Activated CD8-positive, alpha-beta T cell treated with anti-CD3 and anti-CD28 coated beads for 36 hours (primary cell): ENCODE measurements at regions not wholly inside any gene's neighbourhood (a gene's known extent, or its start where the extent isn't known, plus 50 kb on each side); places are given as distances from the start of the nearest gene placed in this dataset.

ENCODE experiments used
- ATAC-seq: fragments of 200-7000 bp; cut with Tn5 transposase; one replicate; pipeline ENCODE4 v1.10.0; 2021; ENCODE audit warnings: mild to moderate bottlenecking, moderate library complexity
- CTCF ChIA-PET: fragments of 350-600 bp; sonication (Branson Sonifier 250); formaldehyde crosslinking; loops from one replicate; lab custom pipeline; 2021; ENCODE audit warnings: antibody characterized with exemption; lab: Charles Lee
- POLR2A ChIA-PET: fragments of 350-600 bp; sonication (Branson Sonifier 250); formaldehyde crosslinking; loops from one replicate; lab custom pipeline; 2021; ENCODE audit warnings: antibody characterized with exemption; lab: Charles Lee
- DNase-seq: peaks from one replicate; pipeline ENCODE4 v3.0.0-alpha.2; 2020
- H3K27ac Mint-ChIP-seq: one replicate; pipeline ENCODE4 v1.8.0; 2021; ENCODE audit warnings: mild to moderate bottlenecking, mixed read lengths
- H3K27me3 Mint-ChIP-seq: one replicate; pipeline ENCODE4 v1.8.0; 2021; ENCODE audit warnings: mixed read lengths
- H3K36me3 Mint-ChIP-seq: one replicate; pipeline ENCODE4 v1.8.0; 2021; ENCODE audit warnings: low read depth, mixed read lengths
- H3K4me1 Mint-ChIP-seq: one replicate; pipeline ENCODE4 v1.8.0; 2021; ENCODE audit warnings: low read depth, mixed read lengths
- H3K4me3 Mint-ChIP-seq: one replicate; pipeline ENCODE4 v1.8.0; 2021; ENCODE audit warnings: mild to moderate bottlenecking, moderate library complexity, mixed read lengths
- H3K9me3 Mint-ChIP-seq: one replicate; pipeline ENCODE4 v1.8.0; 2021; ENCODE audit warnings: mixed read lengths
- intact Hi-C: fragments of 100-400 bp; cut with micrococcal nuclease; formaldehyde crosslinking; loops from one replicate; pipeline ENCODE4 v1.10.0; 2022
- TF ChIP-seq, protein P1 (sequence below): fragments of 200-600 bp; IDR thresholded peaks from one replicate; pipeline ENCODE4 v1.8.0; 2022; ENCODE audit warnings: antibody characterized with exemption, mild to moderate bottlenecking

DNA sequence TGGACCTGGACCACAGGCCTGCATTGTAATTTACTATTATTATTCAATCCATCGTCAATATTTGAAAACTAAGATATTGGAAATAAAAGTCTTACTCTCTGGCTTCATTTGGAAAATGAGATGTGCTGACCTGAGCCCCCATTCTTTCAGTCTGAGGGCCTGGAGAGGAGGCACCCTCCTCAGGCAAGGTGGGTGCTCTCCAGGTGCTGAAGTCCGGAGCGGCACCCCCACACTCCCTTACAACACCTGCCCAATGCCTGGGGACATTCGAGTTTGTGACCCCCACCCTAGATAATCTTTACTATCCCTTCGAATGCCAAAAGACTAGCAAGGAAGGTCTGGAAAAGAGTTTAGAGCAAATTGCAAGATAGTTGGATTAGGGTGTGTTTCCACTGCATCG lies 133.3 kb downstream of the EN1 start:
- peaks cover 1% of the 10 kb centered on the region for H3K27me3 Mint-ChIP-seq
- H3K4me1 Mint-ChIP-seq = no peaks in the 10 kb centered on the region
- DNase-seq (no peak), ATAC-seq (no peak)
- no peak overlapping the region for H3K27ac Mint-ChIP-seq
- H3K9me3 Mint-ChIP-seq = no peaks in the 10 kb centered on the region
- intact Hi-C loops = no loop called here
- TF ChIP-seq, protein P1, sequence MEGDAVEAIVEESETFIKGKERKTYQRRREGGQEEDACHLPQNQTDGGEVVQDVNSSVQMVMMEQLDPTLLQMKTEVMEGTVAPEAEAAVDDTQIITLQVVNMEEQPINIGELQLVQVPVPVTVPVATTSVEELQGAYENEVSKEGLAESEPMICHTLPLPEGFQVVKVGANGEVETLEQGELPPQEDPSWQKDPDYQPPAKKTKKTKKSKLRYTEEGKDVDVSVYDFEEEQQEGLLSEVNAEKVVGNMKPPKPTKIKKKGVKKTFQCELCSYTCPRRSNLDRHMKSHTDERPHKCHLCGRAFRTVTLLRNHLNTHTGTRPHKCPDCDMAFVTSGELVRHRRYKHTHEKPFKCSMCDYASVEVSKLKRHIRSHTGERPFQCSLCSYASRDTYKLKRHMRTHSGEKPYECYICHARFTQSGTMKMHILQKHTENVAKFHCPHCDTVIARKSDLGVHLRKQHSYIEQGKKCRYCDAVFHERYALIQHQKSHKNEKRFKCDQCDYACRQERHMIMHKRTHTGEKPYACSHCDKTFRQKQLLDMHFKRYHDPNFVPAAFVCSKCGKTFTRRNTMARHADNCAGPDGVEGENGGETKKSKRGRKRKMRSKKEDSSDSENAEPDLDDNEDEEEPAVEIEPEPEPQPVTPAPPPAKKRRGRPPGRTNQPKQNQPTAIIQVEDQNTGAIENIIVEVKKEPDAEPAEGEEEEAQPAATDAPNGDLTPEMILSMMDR = no peak
- POLR2A ChIA-PET = interaction anchor here (0.8 kb wide), 1 partner anchor 326 kb away, joined by 3 read pairs; no protein-coding TSS in a partner anchor
- no peaks in the 10 kb centered on the region for H3K36me3 Mint-ChIP-seq
- CTCF ChIA-PET = interaction anchor here (1.2 kb wide), 1 partner anchor 141 kb away, joined by 3 read pairs; no protein-coding TSS in a partner anchor
- H3K4me3 Mint-ChIP-seq = no peak overlapping the region

DNA sequence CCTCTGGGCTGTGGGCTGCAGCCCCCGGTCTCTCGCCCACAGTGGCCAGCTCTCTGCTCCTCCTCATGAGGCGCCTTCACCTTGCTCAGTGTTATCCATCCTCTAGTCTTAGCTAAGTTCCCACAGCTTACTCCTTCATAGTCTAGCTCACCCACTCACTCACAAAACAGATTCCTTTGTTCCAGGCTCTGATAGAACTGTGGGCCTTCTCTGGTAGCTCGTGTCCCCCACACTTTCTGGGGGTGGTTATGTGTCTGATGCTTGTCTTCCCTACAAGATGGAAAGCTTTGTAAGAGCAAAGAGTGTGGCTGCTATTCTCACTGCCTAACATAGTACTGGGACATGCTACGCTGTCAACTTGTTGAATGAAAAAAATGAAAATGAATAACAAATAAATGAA lies 135.8 kb downstream of the EN1 start:
- Mint-ChIP-seq H3K27me3 (peaks cover 1% of the 10 kb centered on the region), H3K4me3 (no peak overlapping the region), H3K4me1 (no peaks in the 10 kb centered on the region), H3K36me3 (no peaks in the 10 kb centered on the region), H3K9me3 (no peaks in the 10 kb centered on the region), H3K27ac (no peak overlapping the region)
- TF ChIP-seq, protein P1 = no peak
- ATAC-seq (no peak), DNase-seq (no peak)
- intact Hi-C loops = no loop called here
- ChIA-PET CTCF (no interaction called here), POLR2A (no interaction called here)

DNA sequence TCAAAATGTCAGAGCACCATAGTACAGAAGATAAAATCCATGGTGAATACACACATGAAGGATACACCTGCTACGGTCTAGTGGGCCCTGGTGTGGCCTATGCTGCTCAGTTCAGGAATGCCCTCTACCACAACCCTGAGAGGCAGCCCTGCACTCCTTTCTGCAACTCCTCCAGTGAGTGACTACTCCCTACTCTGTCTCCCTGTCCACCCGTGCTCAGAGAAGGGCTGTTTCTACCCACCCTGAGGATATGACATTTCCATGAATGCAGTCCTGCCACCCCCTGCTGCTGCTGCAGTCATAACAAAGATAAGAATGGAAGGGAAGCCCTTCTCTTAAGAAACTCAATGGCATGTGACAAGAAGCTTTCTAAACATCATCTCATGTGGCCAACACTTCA lies 137.0 kb downstream of the EN1 start:
- H3K4me3 Mint-ChIP-seq = no peak overlapping the region
- ChIA-PET CTCF (no interaction called here), POLR2A (no interaction called here)
- intact Hi-C loops = no loop called here
- H3K27ac Mint-ChIP-seq = no peak overlapping the region
- ATAC-seq (no peak), DNase-seq (no peak)
- H3K36me3 Mint-ChIP-seq = no peaks in the 10 kb centered on the region
- TF ChIP-seq, protein P1 = no peak
- peaks cover 1% of the 10 kb centered on the region for H3K27me3 Mint-ChIP-seq
- H3K4me1 Mint-ChIP-seq = no peaks in the 10 kb centered on the region
- H3K9me3 Mint-ChIP-seq = no peaks in the 10 kb centered on the region

DNA sequence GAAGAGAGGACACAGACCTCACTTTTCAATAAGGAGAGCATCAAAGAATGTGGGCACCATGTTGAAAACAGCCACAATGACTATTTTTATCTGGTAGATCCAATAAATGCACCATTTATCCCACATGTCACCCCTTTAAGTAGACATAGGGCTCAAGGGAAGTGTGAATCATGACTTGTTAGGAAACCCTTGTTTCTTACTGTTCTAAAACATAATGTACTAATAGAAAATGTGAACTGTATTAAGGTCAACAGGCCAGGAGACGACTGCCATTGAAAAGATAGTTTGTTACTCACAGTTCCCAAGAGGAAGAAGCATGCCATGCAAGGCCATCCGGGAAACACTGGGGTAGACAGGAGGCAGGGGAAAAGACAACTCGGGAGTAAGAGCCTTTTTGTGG lies 137.7 kb downstream of the EN1 start:
- no peak for ATAC-seq
- H3K9me3 Mint-ChIP-seq = no peaks in the 10 kb centered on the region
- peaks cover 4% of the 10 kb centered on the region for H3K27me3 Mint-ChIP-seq
- H3K4me1 Mint-ChIP-seq = no peaks in the 10 kb centered on the region
- TF ChIP-seq, protein P1 = no peak
- no peak for DNase-seq
- ChIA-PET CTCF (no interaction called here), POLR2A (no interaction called here)
- no peak overlapping the region for H3K4me3 Mint-ChIP-seq
- intact Hi-C loops = no loop called here
- H3K27ac Mint-ChIP-seq = no peak overlapping the region
- no peaks in the 10 kb centered on the region for H3K36me3 Mint-ChIP-seq

DNA sequence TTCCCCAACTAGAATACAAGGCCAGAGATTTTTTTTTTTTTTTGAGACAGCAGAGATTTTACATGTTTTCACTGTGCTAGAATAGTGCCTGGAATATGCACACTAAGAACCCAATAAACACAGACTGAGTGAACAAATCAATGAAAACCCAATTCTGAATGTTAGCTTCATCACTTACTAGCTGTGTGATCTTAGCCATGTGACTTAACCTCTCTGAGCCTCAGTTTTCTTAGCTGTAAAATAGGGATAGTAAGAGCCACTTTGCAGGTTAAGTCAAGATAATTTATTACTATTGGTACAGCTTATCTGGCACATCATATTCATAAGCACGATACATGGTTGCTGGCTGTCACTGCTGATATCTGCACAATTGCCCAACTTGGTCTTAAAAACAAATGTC lies 140.6 kb downstream of the EN1 start:
- Mint-ChIP-seq H3K4me3 (no peak overlapping the region), H3K27ac (no peak overlapping the region), H3K4me1 (no peaks in the 10 kb centered on the region), H3K9me3 (no peaks in the 10 kb centered on the region), H3K27me3 (peaks cover 4% of the 10 kb centered on the region), H3K36me3 (no peaks in the 10 kb centered on the region)
- intact Hi-C loops = no loop called here
- ATAC-seq = no peak
- POLR2A ChIA-PET = no interaction called here
- TF ChIP-seq, protein P1 = no peak
- no peak for DNase-seq
- CTCF ChIA-PET = no interaction called here
